Prostate gland (tissue), 2 donors: ENCODE measurements at regions not wholly inside any gene's neighbourhood (a gene's known extent, or its start where the extent isn't known, plus 50 kb on each side); places are given as distances from the start of the nearest gene placed in this dataset.

Experiments
- POLR2AphosphoS5 ChIP-seq: sonication (generic); formaldehyde crosslinking; IDR thresholded peaks from one replicate; pipeline ENCODE4 v1.6.1; 2017; ENCODE audit warnings: antibody characterized with exemption
- TF ChIP-seq, protein P1 (sequence below), 4 experiments: fragments of 200-600 bp in 2 of 4; fragments of 450-650 bp in 2 of 4; sonication (generic) in 2 of 4; IDR thresholded peaks; 1 replicate in 3 of 4; 2 replicates in 1 of 4; pipeline ENCODE4 v1.5.1; 2016 to 2019; ENCODE audit warnings: antibody characterized with exemption in 4 of 4, mild to moderate bottlenecking in 2 of 4, moderate library complexity in 2 of 4

GRCh38 chr5:154698763-154699162 is 56.4 kb upstream of the LARP1 start:
- TF ChIP-seq, protein P1, sequence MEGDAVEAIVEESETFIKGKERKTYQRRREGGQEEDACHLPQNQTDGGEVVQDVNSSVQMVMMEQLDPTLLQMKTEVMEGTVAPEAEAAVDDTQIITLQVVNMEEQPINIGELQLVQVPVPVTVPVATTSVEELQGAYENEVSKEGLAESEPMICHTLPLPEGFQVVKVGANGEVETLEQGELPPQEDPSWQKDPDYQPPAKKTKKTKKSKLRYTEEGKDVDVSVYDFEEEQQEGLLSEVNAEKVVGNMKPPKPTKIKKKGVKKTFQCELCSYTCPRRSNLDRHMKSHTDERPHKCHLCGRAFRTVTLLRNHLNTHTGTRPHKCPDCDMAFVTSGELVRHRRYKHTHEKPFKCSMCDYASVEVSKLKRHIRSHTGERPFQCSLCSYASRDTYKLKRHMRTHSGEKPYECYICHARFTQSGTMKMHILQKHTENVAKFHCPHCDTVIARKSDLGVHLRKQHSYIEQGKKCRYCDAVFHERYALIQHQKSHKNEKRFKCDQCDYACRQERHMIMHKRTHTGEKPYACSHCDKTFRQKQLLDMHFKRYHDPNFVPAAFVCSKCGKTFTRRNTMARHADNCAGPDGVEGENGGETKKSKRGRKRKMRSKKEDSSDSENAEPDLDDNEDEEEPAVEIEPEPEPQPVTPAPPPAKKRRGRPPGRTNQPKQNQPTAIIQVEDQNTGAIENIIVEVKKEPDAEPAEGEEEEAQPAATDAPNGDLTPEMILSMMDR (IDR thresholded peaks at IDR 0.05) = no peak
- TF ChIP-seq POLR2AphosphoS5 = no peak
